ENCODE measurements at regions not wholly inside any gene's neighbourhood (a gene's known extent, or its start where the extent isn't known, plus 50 kb on each side); places are given as distances from the start of the nearest gene placed in this dataset.
"Not testable (repeated sequence)": the region's sequence is repeated elsewhere in the genome, so short reads cannot be mapped to it uniquely, and the experiment has no call there.

DNA sequence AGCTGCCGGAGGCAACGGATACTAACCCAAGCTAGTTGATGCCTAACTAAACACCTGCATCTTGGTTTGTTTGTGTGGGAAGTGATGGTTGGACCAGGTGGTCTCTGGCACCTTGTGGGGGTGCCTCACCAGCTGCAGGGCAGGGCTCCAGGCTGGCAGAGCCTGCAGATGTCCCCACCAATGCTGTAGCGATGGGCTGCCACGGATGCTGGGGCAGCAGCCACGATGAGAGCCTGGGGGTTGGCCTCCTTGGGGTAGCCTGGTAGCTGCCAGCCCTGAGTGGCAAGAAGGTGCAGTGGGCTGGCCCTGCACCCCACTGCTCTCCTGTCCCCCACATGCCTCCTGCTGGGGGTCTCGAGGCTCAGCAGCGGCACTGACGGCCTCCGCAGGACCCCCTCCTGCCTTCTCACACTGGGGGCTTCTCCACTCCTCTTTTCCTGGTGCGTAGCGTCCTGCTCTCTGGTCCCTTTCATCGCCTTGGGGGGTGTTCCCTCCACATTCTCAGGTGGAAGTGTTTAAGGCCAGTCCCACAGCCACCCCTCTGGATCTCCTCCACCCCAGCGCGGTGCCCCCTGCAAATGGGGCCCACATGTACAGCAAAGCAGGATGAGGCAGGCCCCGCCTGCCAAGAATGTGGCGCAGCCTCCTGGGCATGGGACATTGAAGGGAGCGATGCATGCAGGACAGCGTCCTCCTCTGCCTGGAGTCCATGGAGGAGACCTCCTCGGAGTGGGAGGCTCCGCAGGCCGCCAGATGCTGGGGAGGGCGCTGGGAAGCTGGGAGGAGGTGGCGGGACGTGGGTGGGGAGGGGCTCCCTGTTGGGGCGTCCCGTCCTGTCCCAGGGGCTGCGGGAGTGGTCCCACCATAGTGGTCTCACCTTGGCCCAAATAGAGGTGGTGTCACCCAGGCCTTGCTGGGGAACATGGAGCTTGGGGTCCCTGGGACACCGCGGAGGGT, 173.1 kb downstream of the ASB1 start:
- no peak for DNase-seq (ENCODE audit: low read depth)

DNA sequence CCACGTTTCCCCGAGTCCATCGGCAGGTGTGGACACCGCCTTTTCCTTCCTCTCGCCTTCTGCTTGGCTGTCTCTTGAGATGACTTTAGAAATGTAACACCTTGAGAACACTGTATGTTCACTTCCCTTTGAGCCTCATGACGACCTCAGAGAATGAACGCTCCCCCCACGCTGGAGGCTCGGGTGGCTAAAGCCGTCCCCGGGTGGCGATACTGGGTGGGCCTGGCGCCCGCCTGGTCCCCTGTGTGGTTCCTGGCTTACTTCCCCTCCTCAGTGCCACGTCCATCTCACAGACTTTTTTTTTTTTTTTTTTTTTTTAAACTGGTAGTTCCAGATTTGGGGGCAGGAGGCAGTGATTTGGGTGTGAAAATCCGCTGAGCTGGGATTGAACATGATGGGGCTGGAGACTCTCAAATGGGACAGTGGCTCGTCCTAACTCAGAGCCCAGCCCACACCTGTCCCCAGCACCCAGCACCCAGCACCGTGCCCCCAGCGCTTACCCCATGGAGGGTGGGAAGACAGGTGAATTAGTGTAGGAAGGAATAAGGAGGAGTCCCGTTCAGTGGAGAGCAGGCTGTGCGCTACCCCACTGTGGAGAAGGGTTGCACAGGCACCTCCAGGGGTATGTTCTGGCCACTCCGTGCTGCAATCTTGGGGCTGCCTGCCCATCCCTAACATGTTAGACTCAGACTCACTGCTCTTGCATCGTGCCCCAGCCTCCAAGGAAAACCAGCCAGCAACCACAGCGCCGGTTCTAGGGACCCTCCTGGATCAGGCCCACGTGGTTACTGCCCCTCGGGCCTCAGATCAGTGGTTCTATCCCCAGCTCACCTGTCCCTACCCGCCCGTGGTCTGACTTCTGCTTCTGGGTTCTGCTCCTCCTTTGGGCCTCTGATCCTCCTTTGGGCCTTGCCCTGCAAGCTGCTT, 174.0 kb downstream of the ASB1 start:
- no peak for DNase-seq (ENCODE audit: low read depth)

DNA sequence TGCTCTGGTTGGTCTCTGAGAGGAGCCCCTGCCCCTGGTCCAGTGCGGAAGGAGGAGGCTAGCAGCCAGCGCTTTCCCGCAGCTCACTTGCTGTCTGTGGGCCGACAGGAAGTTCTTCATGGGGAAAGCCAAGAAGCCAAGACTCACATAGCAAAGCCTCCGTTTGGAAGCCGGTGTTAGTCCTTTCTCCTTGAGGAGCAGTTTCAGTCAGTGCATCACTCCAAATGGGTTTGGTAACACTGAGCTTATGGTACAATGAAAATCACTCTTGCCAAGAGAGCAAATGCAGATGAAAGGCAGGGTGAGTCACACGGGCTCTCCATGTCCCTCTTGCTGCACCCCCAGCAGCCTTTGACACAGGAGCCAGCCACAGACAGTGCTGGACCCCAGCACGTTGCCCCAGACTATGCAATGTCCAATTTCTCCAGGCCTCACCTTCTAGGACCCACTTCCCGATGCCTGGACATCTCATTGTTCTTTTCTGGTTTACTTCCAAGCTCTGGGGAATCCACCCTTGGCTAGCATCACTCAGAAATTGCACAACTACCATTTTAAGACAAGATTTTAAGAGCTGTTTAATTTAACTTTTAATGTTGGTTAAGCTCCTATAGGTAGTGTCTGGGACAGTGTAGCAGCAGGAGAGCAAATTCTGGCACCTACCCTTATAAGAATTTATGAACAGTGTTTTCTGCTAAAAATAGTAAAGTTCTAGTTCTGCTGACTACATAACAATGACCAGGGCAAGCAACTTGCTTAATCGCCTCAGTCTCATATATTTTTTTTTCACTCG, 174.9 kb downstream of the ASB1 start:
- DNase-seq (ENCODE audit: low read depth), result no peak

DNA sequence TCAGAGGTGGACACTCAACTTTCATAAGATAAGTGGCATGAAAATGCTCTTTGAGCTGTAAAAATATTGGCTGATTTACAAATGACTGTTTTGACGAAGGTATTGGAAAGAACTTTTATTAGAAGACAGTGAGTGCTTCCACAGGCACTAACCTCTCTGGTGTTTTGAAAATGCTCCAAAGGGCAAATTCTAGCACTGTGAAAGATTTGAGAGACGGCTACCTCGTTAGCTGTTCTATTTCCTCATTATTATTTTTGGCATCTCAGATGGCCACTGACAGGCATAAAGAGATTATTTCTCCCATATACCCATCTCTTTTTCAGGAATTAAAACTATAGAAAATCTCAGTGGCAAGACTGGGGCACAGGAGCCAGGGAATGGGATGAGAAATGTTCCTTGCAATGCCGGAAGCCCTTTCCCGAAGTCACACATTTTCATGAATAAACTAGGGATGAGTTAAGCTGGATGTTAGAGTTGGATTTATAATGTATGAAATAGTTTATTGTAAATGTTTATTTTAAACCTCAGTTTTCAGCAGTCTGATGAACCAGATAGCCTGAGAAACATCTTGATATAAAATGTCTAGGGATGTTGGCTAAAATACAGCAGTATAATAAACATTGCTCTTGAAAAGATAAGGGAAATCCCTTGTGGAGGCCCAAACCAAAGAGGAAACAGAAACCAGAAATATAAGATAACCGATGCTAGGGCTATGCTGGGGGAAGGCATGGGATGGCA, 175.7 kb downstream of the ASB1 start:
- no peak for DNase-seq (ENCODE audit: low read depth)

DNA sequence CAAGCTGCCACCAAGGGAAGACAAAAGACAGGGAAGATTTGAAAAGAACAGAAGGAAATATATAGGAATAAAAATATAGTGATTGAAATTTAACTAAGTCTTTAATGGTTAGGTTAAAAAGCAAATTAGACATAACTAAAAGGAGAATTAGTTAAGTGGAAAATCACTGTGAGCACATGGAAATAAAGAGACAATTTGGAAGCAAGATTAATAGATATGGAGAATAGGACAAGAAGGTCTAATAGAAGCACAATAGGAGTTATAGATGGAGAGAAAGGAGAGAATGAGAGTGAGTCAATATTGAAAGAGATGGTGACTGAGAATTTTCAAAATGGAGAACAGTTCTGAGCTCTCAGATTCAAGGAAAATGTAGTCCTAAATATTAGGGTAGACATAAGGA, 176.9 kb downstream of the ASB1 start:
- no peak for DNase-seq (ENCODE audit: low read depth)

DNA sequence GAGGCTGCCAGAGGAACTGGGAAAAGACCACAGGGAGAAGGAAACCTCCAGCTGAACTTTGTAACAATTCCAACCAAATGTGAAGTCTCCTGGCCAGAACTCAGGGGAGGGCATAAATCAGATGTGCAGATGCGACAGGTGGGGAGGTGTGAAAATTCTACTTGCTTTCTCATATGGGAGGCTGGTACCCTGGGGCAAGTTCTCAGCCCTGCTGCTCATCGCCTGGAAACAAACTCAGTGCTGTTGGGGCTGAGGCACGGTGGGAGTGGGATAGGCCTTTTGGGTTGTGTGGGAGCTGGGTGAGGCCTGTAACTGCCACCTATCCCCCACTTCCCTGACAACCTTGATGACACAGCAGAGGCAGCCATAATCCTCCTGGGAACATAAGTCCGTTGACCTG, 179.6 kb downstream of the ASB1 start:
- no peak for DNase-seq (ENCODE audit: low read depth)

DNA sequence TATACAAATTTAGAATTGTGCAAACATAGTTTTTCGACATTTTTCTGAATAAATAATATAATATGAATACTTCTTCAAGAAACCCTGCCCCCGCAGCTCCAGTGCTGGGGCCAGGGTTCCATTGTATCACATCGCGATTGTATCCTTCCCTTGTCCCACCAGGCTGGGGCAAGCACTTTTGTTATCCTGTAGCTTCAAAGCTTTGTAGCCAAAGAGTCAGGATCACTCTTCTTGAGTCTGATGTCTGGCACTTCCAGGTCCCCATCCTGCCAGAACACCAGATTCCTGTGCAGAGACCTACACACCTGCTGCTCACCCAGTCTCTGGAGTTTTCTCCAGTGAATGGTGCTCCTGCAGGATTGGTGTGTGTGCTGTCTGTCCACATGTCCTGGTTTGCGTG, 186.9 kb downstream of the ASB1 start:
- DNase-seq (ENCODE audit: low read depth), result no peak

DNA sequence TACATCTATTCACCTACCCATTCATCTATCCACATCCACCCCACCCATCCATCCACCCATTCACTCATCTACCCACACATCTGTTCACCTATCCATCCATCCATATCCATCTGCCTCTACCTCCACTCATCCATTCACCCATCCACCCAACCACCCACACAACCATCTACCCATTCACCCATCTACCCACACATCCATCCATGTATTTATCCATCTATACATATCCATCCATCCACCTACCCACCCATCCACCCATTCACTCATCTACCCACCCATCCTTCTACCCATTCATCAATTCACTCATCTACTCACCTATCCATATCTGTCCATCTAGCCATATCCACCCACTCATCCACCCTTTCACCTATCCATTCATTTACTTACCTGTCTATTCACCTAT, 187.6 kb downstream of the ASB1 start:
- no peak for DNase-seq (ENCODE audit: low read depth)

DNA sequence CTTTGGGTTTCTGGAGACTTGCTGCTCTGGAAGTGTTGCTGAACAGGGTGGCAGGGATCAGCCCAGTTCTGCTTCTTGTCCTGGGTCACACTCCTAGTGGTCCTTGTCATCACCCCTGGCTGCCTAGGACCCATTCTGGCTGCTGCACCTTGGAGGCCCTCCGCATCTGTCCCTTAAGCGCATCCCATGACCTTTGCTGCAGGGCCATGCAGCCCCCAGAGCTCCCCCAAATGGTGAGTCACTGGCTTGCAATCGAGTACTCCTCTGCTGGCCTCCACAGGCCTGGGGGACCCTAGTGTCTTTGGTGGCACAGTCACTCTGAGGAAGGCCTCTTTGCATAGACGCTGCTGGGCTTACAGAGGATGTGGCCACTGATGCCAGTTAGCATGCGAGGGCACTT, 188.5 kb downstream of the ASB1 start:
- DNase-seq (ENCODE audit: low read depth), result no peak

DNA sequence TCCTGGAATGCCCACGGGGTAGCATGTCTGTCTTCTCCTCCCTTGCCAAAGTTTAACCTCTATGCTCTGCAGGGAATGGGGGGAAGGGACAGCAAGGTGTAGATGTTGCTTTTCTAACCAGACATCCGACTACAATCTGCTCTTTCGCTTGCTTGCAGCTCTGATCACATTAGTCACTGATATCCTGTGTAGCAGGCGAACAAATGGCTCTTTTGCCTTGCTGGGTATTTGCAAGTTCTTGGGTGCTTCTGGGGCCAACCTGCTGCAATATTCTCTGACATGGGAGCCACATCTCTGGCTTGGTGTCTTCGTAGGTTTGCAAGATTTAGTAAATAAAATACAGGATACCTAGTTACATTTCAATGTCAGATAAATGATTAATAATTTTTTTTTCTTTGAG, 190.0 kb downstream of the ASB1 start:
- no peak for DNase-seq (ENCODE audit: low read depth)

DNA sequence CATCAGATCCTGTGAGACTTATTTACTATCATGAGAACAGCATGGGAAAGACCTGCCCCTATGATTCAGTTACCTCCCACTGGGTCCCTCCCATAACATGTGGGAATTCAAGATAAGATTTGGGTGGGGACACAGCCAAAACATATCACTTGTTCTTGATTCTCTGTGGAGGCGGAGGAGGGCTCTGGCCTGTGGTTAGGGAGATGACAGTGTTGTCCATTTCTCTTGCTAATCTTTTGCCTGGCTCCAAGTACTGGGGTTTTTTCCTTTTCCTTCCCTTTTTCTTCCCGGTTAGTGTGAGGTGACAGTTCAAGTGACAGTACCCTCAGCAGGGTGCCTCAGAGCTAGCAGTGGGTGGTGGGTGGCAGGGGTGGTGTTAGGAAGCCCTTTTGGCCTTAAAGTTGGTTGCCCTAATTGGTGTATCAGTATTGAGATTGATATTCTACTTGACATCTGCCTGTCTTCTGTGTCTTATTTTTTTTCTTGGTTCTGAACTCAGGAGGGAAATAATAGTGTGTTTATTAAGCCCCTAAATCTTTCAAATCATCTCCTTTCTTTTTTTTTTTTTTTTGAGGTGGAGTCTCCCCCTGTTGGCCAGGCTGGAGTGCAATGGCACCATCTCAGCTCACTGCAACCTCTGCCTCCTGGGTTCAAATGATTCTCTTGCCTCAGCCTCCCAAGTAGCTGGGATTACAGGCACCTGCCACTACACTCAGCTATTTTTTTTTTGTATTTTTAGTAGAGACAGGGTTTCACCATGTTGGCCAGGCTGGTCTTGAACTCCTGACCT, 192.0 kb downstream of the ASB1 start:
- not testable (repeated sequence) for DNase-seq (ENCODE audit: low read depth)

DNA sequence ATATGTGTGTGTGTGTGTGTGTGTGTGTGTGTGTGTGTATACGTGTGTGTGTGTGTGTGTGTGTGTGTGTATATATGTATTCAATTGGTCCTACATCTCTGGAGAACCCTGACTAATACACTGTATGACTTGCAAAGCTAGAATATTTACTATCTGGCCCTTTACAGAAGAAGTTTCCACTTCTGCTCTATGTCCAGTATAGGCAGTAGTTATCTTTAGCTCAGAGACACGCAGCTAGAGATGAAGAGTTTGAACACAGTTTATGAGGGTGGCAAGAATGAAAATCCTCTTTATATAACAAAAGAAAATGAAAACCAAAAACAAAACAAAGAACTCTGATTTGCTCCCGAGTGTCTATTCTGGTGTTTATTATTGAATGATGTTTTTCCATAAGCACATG, 201.2 kb downstream of the ASB1 start:
- no peak for DNase-seq (ENCODE audit: low read depth)

DNA sequence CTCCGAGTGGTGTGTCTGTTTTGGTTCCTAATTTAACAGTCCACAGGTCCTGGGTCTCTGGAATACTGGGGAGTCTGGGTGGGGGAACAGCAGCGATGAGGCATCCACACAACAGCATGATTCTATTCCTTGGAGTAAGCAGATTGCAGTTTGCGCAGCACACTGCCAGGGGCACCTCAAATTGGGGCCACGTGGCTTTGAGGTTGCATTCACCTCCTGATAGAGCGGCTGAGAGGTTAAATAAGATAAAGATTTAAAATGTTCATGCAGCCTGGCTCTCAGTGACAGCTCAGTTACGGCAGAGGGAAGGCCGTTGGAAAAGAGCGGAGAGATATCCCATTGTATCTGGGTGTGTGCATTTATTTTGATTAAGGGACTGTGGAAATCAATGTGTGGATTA, 202.3 kb downstream of the ASB1 start:
- no peak for DNase-seq (ENCODE audit: low read depth)

DNA sequence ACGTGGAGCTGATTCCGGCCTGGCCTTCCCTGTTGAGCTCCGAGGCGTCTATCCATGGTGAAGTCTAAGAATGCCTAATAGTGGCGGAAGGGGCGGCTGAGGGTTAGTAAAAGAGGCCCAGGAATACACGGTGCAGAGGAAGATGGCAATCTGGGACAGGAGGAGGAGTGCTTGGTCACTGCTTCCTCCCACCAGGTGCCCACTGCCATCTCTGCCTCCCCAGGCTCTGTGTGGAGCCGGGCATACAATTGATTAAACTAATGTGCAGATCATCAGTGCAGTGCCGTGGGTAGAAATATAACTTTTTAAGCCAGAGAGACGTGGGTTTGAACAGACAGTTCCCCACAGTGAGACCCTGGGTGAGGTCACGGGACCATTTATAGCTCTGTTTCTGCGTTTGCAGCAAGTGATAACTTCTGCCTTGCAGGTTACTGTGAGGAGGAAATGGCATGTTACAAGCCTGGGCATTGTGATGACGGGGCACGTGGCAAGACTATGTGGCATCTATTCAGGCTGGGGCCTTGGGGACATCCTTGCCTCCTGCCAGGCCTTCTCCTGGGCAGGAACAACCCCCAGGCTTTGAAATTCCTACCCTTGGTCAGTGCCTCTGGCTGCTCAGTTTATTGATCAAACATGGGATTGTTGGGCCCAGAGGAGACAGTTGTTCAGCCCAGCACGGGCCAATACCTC, 204.9 kb downstream of the ASB1 start:
- no peak for DNase-seq (ENCODE audit: low read depth)

DNA sequence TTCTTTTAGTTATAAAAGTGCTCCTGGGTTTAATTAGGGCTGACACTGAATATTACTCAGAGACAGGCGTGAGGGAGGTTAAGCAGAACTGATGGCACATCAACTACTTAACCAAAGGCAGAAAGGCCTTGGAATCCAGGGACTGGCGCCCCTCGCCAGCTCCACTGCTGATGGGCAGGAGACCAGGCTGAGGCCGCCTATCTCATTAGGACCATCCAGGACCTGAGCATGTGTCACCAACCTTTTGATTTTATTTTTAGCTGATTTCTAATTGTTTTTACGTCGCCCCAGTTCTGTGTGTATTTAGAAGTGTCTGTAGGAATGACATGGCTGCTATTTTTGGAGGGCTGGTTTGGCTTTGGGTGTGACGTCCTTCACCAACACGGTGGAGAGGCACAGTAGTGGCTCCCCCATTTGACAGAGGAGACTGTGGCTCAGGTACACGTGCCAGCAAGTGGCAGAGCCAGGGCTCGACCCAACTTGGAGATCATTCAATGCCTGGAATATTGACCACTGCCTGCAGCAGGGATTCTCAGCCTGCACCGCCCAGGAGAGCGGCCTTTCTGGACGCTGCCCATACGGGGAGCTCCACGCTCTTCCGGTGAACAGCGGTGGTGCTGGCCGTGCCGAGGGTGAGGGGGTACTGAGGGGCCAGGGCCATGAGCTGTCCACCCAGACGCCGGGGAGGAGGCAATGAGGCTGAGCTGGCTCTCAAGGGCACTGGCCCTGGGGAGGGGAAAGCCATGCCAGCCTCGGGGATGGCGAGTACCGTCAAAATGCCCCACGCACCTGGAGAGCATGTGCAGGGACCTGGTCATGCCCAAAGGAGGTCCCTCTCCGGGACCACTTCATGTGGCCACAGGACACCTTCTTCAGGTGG, 205.7 kb downstream of the ASB1 start:
- no peak for DNase-seq (ENCODE audit: low read depth)

DNA sequence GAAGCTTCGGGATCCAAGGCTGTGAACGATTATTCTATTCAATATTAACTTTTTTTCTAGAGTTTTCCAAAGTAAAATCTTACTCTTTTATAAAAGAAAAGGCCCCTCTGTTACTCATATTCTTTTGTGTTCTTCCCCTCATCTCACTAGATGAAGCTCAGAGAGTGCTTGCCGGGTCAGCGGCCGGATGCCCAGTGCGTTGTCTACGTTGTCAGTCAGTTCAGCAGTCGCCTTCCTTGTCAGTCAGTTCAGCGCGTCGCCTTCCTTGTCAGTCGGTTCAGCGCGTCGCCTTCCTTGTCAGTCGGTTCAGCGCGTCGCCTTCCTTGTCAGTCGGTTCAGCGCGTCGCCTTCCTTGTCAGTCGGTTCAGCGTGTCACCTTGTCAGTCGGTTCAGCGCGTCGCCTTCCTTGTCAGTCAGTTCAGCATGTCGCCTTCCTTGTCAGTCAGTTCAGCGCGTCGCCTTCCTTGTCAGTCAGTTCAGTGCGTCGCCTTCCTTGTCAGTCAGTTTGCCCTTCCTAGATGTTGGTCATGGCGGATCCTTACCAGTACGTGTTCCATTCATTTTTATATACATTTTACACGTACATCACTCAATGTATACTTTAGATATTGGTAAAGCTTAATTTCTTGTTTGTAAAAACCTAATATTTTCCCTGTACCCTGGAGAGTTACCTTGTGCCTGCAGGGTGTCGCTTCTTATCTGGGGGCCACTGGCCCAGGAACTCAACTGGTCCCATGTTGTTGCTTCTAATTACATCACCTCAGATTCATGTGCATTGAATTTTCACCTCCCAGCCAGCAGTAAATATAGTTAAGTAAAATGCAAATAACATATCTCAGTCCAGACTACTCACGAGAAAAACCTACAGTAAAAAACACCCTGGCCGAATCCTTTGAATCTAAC, 206.9 kb downstream of the ASB1 start:
- no peak for DNase-seq (ENCODE audit: low read depth)

DNA sequence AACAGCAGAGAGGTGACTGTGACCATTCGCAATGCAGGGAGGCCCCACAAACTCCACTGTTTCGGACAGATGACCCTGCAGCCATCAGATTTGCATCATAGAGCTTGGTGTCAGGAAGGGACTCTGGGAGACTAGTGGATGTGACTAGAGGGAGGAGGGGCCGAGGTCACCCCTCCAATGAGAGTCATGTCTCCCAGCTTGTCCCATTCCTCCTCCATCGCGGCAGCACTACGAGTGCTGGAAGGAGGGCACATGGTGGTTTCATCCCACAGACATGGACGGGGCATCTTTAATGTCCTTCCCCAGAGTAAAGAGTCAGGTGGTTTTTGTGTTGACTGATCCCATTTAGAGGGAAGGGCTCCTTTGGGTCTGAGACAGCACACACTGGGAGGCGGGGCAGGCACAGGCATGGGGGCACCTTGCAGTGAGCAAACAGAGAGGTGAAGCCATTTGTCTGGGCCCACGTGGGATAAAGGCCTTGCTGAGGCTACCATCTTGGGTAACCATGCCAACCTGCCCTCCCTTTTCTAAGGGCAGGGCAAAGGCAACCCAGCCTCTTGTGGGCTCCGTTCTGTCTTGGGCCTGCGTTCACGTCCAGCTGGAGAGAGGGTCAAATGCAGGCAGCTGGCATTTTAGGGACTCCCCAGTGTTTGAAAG, 208.1 kb downstream of the ASB1 start:
- DNase-seq (ENCODE audit: low read depth), result no peak

All from stimulated activated CD4-positive, alpha-beta T cell treated with anti-CD3 and anti-CD28 coated beads, Interleukin-2, amount 100 ng/mL, for 4 hours (primary cell).